HG03354 (cell line): ENCODE measurements at regions not wholly inside any gene's neighbourhood (a gene's known extent, or its start where the extent isn't known, plus 50 kb on each side); places are given as distances from the start of the nearest gene placed in this dataset.

Experiments
- ATAC-seq: cut with Tn5 transposase; IDR thresholded peaks from one replicate; pipeline ENCODE4 v1.9.1; 2021; ENCODE audit warnings: mild to moderate bottlenecking; ENCODE audit not compliant: unreplicated experiment, poor library complexity, severe bottlenecking

GRCh38 chr15:31537770-31538592 lies 211.3 kb downstream of the KLF13 start:
- no peak for ATAC-seq

- ATAC-seq: no peak
Measured at GRCh38 chr15:31540633-31541032, 214.0 kb downstream of the KLF13 start.

- no peak for ATAC-seq
Measured at GRCh38 chr15:31544361-31544760, 217.7 kb downstream of the KLF13 start.

- ATAC-seq: no peak
Measured at GRCh38 chr15:31545257-31545656, 218.6 kb downstream of the KLF13 start.

- ATAC-seq: no peak
Measured at GRCh38 chr15:31550211-31550977, 223.8 kb downstream of the KLF13 start.

GRCh38 chr15:31551323-31551722 lies 224.7 kb downstream of the KLF13 start:
- no peak for ATAC-seq

- ATAC-seq: no peak
Measured at GRCh38 chr15:31552482-31553099, 226.0 kb downstream of the KLF13 start.

- ATAC-seq: no peak
Measured at GRCh38 chr15:31554261-31554660, 227.6 kb downstream of the KLF13 start.

GRCh38 chr15:31555022-31555421 lies 228.4 kb downstream of the KLF13 start:
- ATAC-seq: no peak

- no peak for ATAC-seq
Measured at GRCh38 chr15:31556494-31557150, 230.0 kb downstream of the KLF13 start.

GRCh38 chr15:31557899-31558298 lies 231.3 kb downstream of the KLF13 start:
- ATAC-seq: no peak

GRCh38 chr15:31558840-31559239 lies 232.2 kb downstream of the KLF13 start:
- no peak for ATAC-seq

GRCh38 chr15:31559786-31560185 lies 233.2 kb downstream of the KLF13 start:
- no peak for ATAC-seq

- ATAC-seq: no peak
Measured at GRCh38 chr15:31560643-31561042, 234.0 kb downstream of the KLF13 start.

- no peak for ATAC-seq
Measured at GRCh38 chr15:31561156-31561555, 234.5 kb downstream of the KLF13 start.

- ATAC-seq: no peak
Measured at GRCh38 chr15:31563001-31563400, 236.4 kb downstream of the KLF13 start.

GRCh38 chr15:31563421-31563820 lies 236.8 kb downstream of the KLF13 start:
- no peak for ATAC-seq

GRCh38 chr15:31567861-31568260 lies 241.2 kb downstream of the KLF13 start:
- no peak for ATAC-seq

GRCh38 chr15:31569836-31570235 lies 243.2 kb downstream of the KLF13 start:
- no peak for ATAC-seq

- ATAC-seq: no peak
Measured at GRCh38 chr15:31570591-31570990, 244.0 kb downstream of the KLF13 start.
